HG03378 (cell line): ENCODE measurements at regions not wholly inside any gene's neighbourhood (a gene's known extent, or its start where the extent isn't known, plus 50 kb on each side); places are given as distances from the start of the nearest gene placed in this dataset.
"Not testable (repeated sequence)": the region's sequence is repeated elsewhere in the genome, so short reads cannot be mapped to it uniquely, and the experiment has no call there.

Experiments
- ATAC-seq: cut with Tn5 transposase; IDR thresholded peaks from one replicate; pipeline ENCODE4 v1.9.1; 2021; ENCODE audit warnings: mild to moderate bottlenecking, moderate library complexity; ENCODE audit not compliant: unreplicated experiment

GRCh38 chr3:178099274-178099673 is 437.0 kb upstream of the KCNMB2 start:
- no peak for ATAC-seq

- no peak for ATAC-seq
Observed at GRCh38 chr3:178099862-178100261, 436.4 kb upstream of the KCNMB2 start.

- ATAC-seq, result no peak
Observed at GRCh38 chr3:178100908-178101307, 435.3 kb upstream of the KCNMB2 start.

GRCh38 chr3:178103140-178103539 is 433.1 kb upstream of the KCNMB2 start:
- ATAC-seq, result no peak

- ATAC-seq, result no peak
Observed at GRCh38 chr3:178107804-178108203, 428.4 kb upstream of the KCNMB2 start.

- no peak for ATAC-seq
Observed at GRCh38 chr3:178109691-178110090, 426.5 kb upstream of the KCNMB2 start.

GRCh38 chr3:178112134-178112533 is 424.1 kb upstream of the KCNMB2 start:
- no peak for ATAC-seq

GRCh38 chr3:178112552-178112951 is 423.7 kb upstream of the KCNMB2 start:
- ATAC-seq, result not testable (repeated sequence)

GRCh38 chr3:178117641-178118040 is 418.6 kb upstream of the KCNMB2 start:
- no peak for ATAC-seq

- ATAC-seq, result not testable (repeated sequence)
Observed at GRCh38 chr3:178119608-178120295, 416.5 kb upstream of the KCNMB2 start.

- ATAC-seq, result no peak
Observed at GRCh38 chr3:178120367-178120766, 415.9 kb upstream of the KCNMB2 start.

GRCh38 chr3:178126686-178127085 is 409.6 kb upstream of the KCNMB2 start:
- no peak for ATAC-seq

GRCh38 chr3:178127221-178127620 is 409.0 kb upstream of the KCNMB2 start:
- ATAC-seq, result no peak

GRCh38 chr3:178129109-178129508 is 407.1 kb upstream of the KCNMB2 start:
- no peak for ATAC-seq

- ATAC-seq, result no peak
Observed at GRCh38 chr3:178131801-178132200, 404.4 kb upstream of the KCNMB2 start.

GRCh38 chr3:178137206-178137605 is 399.0 kb upstream of the KCNMB2 start:
- ATAC-seq, result no peak

- no peak for ATAC-seq
Observed at GRCh38 chr3:178137831-178138230, 398.4 kb upstream of the KCNMB2 start.

- no peak for ATAC-seq
Observed at GRCh38 chr3:178139116-178139515, 397.1 kb upstream of the KCNMB2 start.

- ATAC-seq, result no peak
Observed at GRCh38 chr3:178140531-178141304, 395.5 kb upstream of the KCNMB2 start.

GRCh38 chr3:178141305-178141684 is 394.9 kb upstream of the KCNMB2 start:
- ATAC-seq, result not testable (repeated sequence)

- ATAC-seq, result no peak
Observed at GRCh38 chr3:178146406-178146831, 389.8 kb upstream of the KCNMB2 start.

GRCh38 chr3:178147001-178147400 is 389.2 kb upstream of the KCNMB2 start:
- ATAC-seq, result no peak
